Body of pancreas (tissue), 4 donors: ENCODE measurements at regions not wholly inside any gene's neighbourhood (a gene's known extent, or its start where the extent isn't known, plus 50 kb on each side); places are given as distances from the start of the nearest gene placed in this dataset.
"Not testable (repeated sequence)": the region's sequence is repeated elsewhere in the genome, so short reads cannot be mapped to it uniquely, and the experiment has no call there.

Source experiments
- ATAC-seq: fragments of 150-250 bp; one replicate; pipeline ENCODE4 v1.9.1; 2016
- DNase-seq, 4 donors: peaks; one replicate each; pipeline ENCODE4 v3.0.0-alpha.2; 2019
- H3K27ac ChIP-seq, 4 donors: fragments of 200-600 bp; sonication (generic); 1 replicate in 3 of 4; 2 replicates in 1 of 4; pipeline versions ENCODE4 v1.5.1 to v1.6.1; 2016 to 2019; ENCODE audit warnings: mild to moderate bottlenecking in 1 of 4, mixed read lengths in 1 of 4, moderate library complexity in 1 of 4
- H3K27me3 ChIP-seq, 2 donors: fragments of 200-600 bp; sonication (generic); one replicate each; pipeline ENCODE4 v1.6.0; 2016; ENCODE audit warnings: mild to moderate bottlenecking in 1 of 2
- H3K36me3 ChIP-seq, 2 donors: fragments of 200-600 bp; sonication (generic); replicated peaks in 1 of 2; 2 replicates each; pipeline ENCODE4 v1.5.1; 2016; ENCODE audit warnings: low read depth in 2 of 2; ENCODE audit not compliant: insufficient read depth in 1 of 2
- H3K4me1 ChIP-seq: fragments of 200-600 bp; sonication (generic); one replicate; pipeline ENCODE4 v1.6.0; 2016
- H3K4me3 ChIP-seq, 2 donors: fragments of 200-600 bp; sonication (generic); 1 replicate in 1 of 2; 2 replicates in 1 of 2; pipeline ENCODE4 v1.5.1; 2016 to 2019
- H3K9me3 ChIP-seq, 3 donors: fragments of 200-600 bp; sonication (generic); 1 replicate in 2 of 3; 2 replicates in 1 of 3; pipeline ENCODE4 v1.5.1; 2016
- CTCF ChIP-seq, 7 experiments: fragments of 450-650 bp in 4 of 7; fragments of 200-600 bp in 3 of 7; sonication (generic) in 3 of 7; IDR thresholded peaks; one replicate each; pipeline ENCODE4 v1.5.1; 2016 to 2019; ENCODE audit warnings: antibody characterized with exemption in 7 of 7
- POLR2A ChIP-seq, 3 donors: fragments of 450-650 bp; IDR thresholded peaks; one replicate each; pipeline ENCODE4 v1.6.1; 2016; ENCODE audit warnings: antibody characterized with exemption in 3 of 3, mild to moderate bottlenecking in 2 of 3
- WGBS, 2 donors: methylation state at CpG; one replicate each; pipeline ENCODE4 v1.1.5; 2017; 5-methylcytosine and 5-hydroxymethylcytosine counted together
- intact Hi-C: fragments of 100-400 bp; cut with DNase I; formaldehyde crosslinking; loops from one replicate; pipeline ENCODE4 v1.15.1; 2023

GRCh38 chr3:197459571-197459970, 96.2 kb downstream of the BDH1 start:
- intact Hi-C loops, DNase-seq, H3K9me3 ChIP-seq, H3K27me3 ChIP-seq, H3K27ac ChIP-seq, H3K4me3 ChIP-seq, H3K36me3 ChIP-seq, ATAC-seq: not testable (repeated sequence)
- peaks cover 15% of the 10 kb centered on the region for H3K4me1 ChIP-seq
- WGBS, 2 donors: 49 to 64% methylated on average over 14 to 19 of the region's 19 CpGs

- H3K4me3 ChIP-seq: no peak overlapping the region
- WGBS, 2 donors: 73 to 77% methylated on average over 9 to 11 of the region's 11 CpGs
- H3K36me3 ChIP-seq: no peaks in the 10 kb centered on the region
- DNase-seq (no peak), ATAC-seq (no peak)
- intact Hi-C loops: no loop called here
- no peaks in the 10 kb centered on the region for H3K9me3 ChIP-seq
- no peaks in the 10 kb centered on the region for H3K27me3 ChIP-seq
- TF ChIP-seq CTCF (IDR thresholded peaks at IDR 0.05) (no peak), POLR2A (IDR thresholded peaks at IDR 0.05) (no peak)
- no peak overlapping the region for H3K27ac ChIP-seq
- peaks cover 15% of the 10 kb centered on the region for H3K4me1 ChIP-seq
Observed at GRCh38 chr3:197458906-197459470, 96.8 kb downstream of the BDH1 start.

GRCh38 chr3:197458179-197458707, 97.5 kb downstream of the BDH1 start:
- Histone ChIP-seq H3K4me3 (no peak overlapping the region), H3K36me3 (no peaks in the 10 kb centered on the region), H3K9me3 (no peaks in the 10 kb centered on the region), H3K4me1 (peaks cover 15% of the 10 kb centered on the region), H3K27me3 (no peaks in the 10 kb centered on the region), H3K27ac (no peak overlapping the region)
- TF ChIP-seq CTCF (IDR thresholded peaks at IDR 0.05): peak in 2 of 7 experiments; percentile 33 to 52
- TF ChIP-seq POLR2A (IDR thresholded peaks at IDR 0.05): no peak
- DNase-seq (peak in 1 of 4 donors; percentile 52), ATAC-seq (no peak)
- WGBS, 2 donors: 48% methylated on average over 7 to 11 of the region's 11 CpGs
- intact Hi-C loops: no loop called here

- H3K36me3 ChIP-seq: no peaks in the 10 kb centered on the region
- 9 to 16% methylated on average over 37 to 47 of the region's 47 CpGs for WGBS, 2 donors
Observed at GRCh38 chr3:197456261-197457091, 99.3 kb downstream of the BDH1 start.

GRCh38 chr3:197454841-197455240, 100.9 kb downstream of the BDH1 start:
- H3K4me3 ChIP-seq, ATAC-seq, H3K9me3 ChIP-seq, H3K36me3 ChIP-seq, intact Hi-C loops, DNase-seq, H3K27me3 ChIP-seq, H3K27ac ChIP-seq: not testable (repeated sequence)
- H3K4me1 ChIP-seq: peaks cover 15% of the 10 kb centered on the region
- 40 to 70% methylated on average over 2 of the region's 2 CpGs for WGBS, 2 donors

More at GRCh38 chr3:197456261-197457091, 99.3 kb downstream of the BDH1 start:
- H3K9me3 ChIP-seq: no peaks in the 10 kb centered on the region
- DNase-seq: peak; percentile 79 to 87 (median 84)
- H3K4me3 ChIP-seq: peak overlapping the region in 1 of 2 donors; percentile 28
- peak overlapping the region; percentile 29 to 74 (median 53) for H3K27ac ChIP-seq
- TF ChIP-seq POLR2A (IDR thresholded peaks at IDR 0.05): peak in 2 of 3 donors; percentile 55 to 64
- TF ChIP-seq CTCF (IDR thresholded peaks at IDR 0.05): no peak
- intact Hi-C loops: no loop called here
- H3K27me3 ChIP-seq: no peaks in the 10 kb centered on the region
- peaks cover 15% of the 10 kb centered on the region for H3K4me1 ChIP-seq
- peak; percentile 93 for ATAC-seq
